ENCODE measurements at regions not wholly inside any gene's neighbourhood (a gene's known extent, or its start where the extent isn't known, plus 50 kb on each side); places are given as distances from the start of the nearest gene placed in this dataset.

DNA sequence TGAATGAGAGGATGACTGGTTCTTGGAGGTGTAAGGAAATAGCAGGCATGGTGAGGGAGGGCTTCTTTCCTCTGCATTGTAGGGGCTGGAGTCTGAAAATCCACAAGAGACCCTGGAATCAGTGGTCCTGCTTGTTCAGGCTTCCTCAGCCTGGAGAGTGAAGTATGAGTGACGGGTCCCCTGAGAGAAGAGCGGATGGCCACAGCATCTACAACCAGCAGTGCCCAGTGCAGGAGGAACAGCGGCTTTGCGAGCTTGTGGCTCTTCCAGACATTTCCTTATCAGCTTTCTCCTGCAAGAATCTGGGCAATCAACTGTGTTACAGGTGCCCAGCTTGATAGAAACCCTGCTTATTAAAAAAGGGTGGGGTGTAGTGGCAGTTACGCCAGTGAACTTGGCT lies 97.0 kb upstream of the HES1 start:
- TF ChIP-seq CTCF (IDR thresholded peaks at IDR 0.05) (no peak), POLR2A (IDR thresholded peaks at IDR 0.05) (no peak), EP300 (IDR thresholded peaks at IDR 0.05) (no peak)
